Skeletal muscle tissue (tissue), 3 donors: ENCODE measurements at regions not wholly inside any gene's neighbourhood (a gene's known extent, or its start where the extent isn't known, plus 50 kb on each side); places are given as distances from the start of the nearest gene placed in this dataset.
"Not testable (repeated sequence)": the region's sequence is repeated elsewhere in the genome, so short reads cannot be mapped to it uniquely, and the experiment has no call there.

ENCODE experiments used
- H3K27ac ChIP-seq: one replicate; pipeline ENCODE4 v1.7.0; 2013; ENCODE audit warnings: mild to moderate bottlenecking, low read depth, low read length, inconsistent platforms
- H3K27me3 ChIP-seq, 3 donors: one replicate each; pipeline ENCODE4 v1.7.0; 2013; ENCODE audit warnings: low read length in 3 of 3; ENCODE audit not compliant: control insufficient read depth in 3 of 3, insufficient read depth in 3 of 3
- H3K36me3 ChIP-seq, 3 donors: one replicate each; pipeline ENCODE4 v1.7.0; 2013; ENCODE audit warnings: low read length in 3 of 3; ENCODE audit not compliant: control insufficient read depth in 3 of 3, insufficient read depth in 3 of 3
- H3K4me1 ChIP-seq, 3 donors: one replicate each; pipeline ENCODE4 v1.7.0; 2013; ENCODE audit warnings: low read length in 3 of 3, mild to moderate bottlenecking in 3 of 3; ENCODE audit not compliant: control insufficient read depth in 3 of 3, insufficient read depth in 3 of 3
- H3K4me3 ChIP-seq, 3 donors: one replicate each; pipeline ENCODE4 v1.7.0; 2013; ENCODE audit warnings: low read length in 3 of 3
- H3K9ac ChIP-seq, 3 donors: one replicate each; pipeline ENCODE4 v1.7.0; 2013; ENCODE audit warnings: low read length in 3 of 3, mild to moderate bottlenecking in 3 of 3, moderate library complexity in 2 of 3, low read depth in 1 of 3
- H3K9me3 ChIP-seq, 3 donors: one replicate each; pipeline ENCODE4 v1.7.0; 2013; ENCODE audit warnings: low read length in 3 of 3; ENCODE audit not compliant: control insufficient read depth in 3 of 3
- donor health status: Osteomylitis.

- Histone ChIP-seq H3K36me3 (no peaks in the 10 kb centered on the region), H3K9ac (no peak overlapping the region), H3K27me3 (peaks cover 5 to 44% (median 29%) of the 10 kb centered on the region in 3 donors), H3K27ac (no peak overlapping the region), H3K4me1 (no peaks in the 10 kb centered on the region), H3K4me3 (no peak overlapping the region), H3K9me3 (no peaks in the 10 kb centered on the region)
Measured at GRCh38 chr13:111423168-111423785, 102.8 kb downstream of the TEX29 start.

- H3K9ac ChIP-seq = no peak overlapping the region
- H3K36me3 ChIP-seq = no peaks in the 10 kb centered on the region
- no peak overlapping the region for H3K27ac ChIP-seq
- H3K9me3 ChIP-seq = no peaks in the 10 kb centered on the region
- no peak overlapping the region for H3K4me3 ChIP-seq
- peaks cover 5 to 38% (median 25%) of the 10 kb centered on the region in 3 donors for H3K27me3 ChIP-seq
- peaks cover 0 to under 1% (median 0%) of the 10 kb centered on the region in 3 donors for H3K4me1 ChIP-seq
Measured at GRCh38 chr13:111424134-111424533, 103.7 kb downstream of the TEX29 start.

- Histone ChIP-seq H3K9ac (no peak overlapping the region), H3K9me3 (no peaks in the 10 kb centered on the region), H3K4me3 (no peak overlapping the region), H3K27ac (no peak overlapping the region), H3K27me3 (peaks cover 10 to 33% (median 25%) of the 10 kb centered on the region in 3 donors), H3K36me3 (no peaks in the 10 kb centered on the region), H3K4me1 (peaks cover 0 to 3% (median 0%) of the 10 kb centered on the region in 3 donors)
Measured at GRCh38 chr13:111425326-111425725, 104.9 kb downstream of the TEX29 start.

GRCh38 chr13:111429064-111429558 is 108.7 kb downstream of the TEX29 start:
- H3K9me3 ChIP-seq = no peaks in the 10 kb centered on the region
- H3K9ac ChIP-seq = no peak overlapping the region
- H3K4me1 ChIP-seq = peaks cover 0 to 3% (median 0%) of the 10 kb centered on the region in 3 donors
- peaks cover 11 to 20% (median 18%) of the 10 kb centered on the region in 3 donors for H3K27me3 ChIP-seq
- no peak overlapping the region for H3K27ac ChIP-seq
- H3K4me3 ChIP-seq = peak overlapping the region in 1 of 3 donors; percentile 52
- no peaks in the 10 kb centered on the region for H3K36me3 ChIP-seq

GRCh38 chr13:111431206-111431605 is 110.8 kb downstream of the TEX29 start:
- Histone ChIP-seq H3K4me3 (no peak overlapping the region), H3K36me3 (no peaks in the 10 kb centered on the region), H3K9ac (no peak overlapping the region), H3K4me1 (peaks cover 0 to 3% (median 0%) of the 10 kb centered on the region in 3 donors), H3K9me3 (peaks cover 0 to 2% (median 0%) of the 10 kb centered on the region in 3 donors), H3K27me3 (peaks cover 8 to 20% (median 11%) of the 10 kb centered on the region in 3 donors), H3K27ac (no peak overlapping the region)

- no peak overlapping the region for H3K9ac ChIP-seq
- H3K36me3 ChIP-seq = no peaks in the 10 kb centered on the region
- peaks cover 0 to 2% (median 0%) of the 10 kb centered on the region in 3 donors for H3K9me3 ChIP-seq
- H3K4me1 ChIP-seq = no peaks in the 10 kb centered on the region
- no peak overlapping the region for H3K4me3 ChIP-seq
- H3K27ac ChIP-seq = no peak overlapping the region
- peaks cover 2 to 16% (median 3%) of the 10 kb centered on the region in 3 donors for H3K27me3 ChIP-seq
Measured at GRCh38 chr13:111434578-111435159, 114.2 kb downstream of the TEX29 start.

- Histone ChIP-seq H3K9ac (no peak overlapping the region), H3K36me3 (no peaks in the 10 kb centered on the region), H3K27ac (no peak overlapping the region), H3K9me3 (peaks cover 0 to 2% (median 0%) of the 10 kb centered on the region in 3 donors), H3K27me3 (peaks cover 0 to 14% (median 2%) of the 10 kb centered on the region in 3 donors), H3K4me3 (no peak overlapping the region), H3K4me1 (no peaks in the 10 kb centered on the region)
Measured at GRCh38 chr13:111436446-111436845, 116.0 kb downstream of the TEX29 start.

GRCh38 chr13:111437417-111437816 is 117.0 kb downstream of the TEX29 start:
- Histone ChIP-seq H3K4me3 (no peak overlapping the region), H3K27ac (no peak overlapping the region), H3K9me3 (peaks cover 0 to 2% (median 0%) of the 10 kb centered on the region in 3 donors), H3K36me3 (no peaks in the 10 kb centered on the region), H3K4me1 (no peaks in the 10 kb centered on the region), H3K27me3 (peaks cover 0 to 11% (median 2%) of the 10 kb centered on the region in 3 donors), H3K9ac (no peak overlapping the region)

- no peaks in the 10 kb centered on the region for H3K36me3 ChIP-seq
- H3K4me1 ChIP-seq = no peaks in the 10 kb centered on the region
Measured at GRCh38 chr13:111437856-111438547, 117.6 kb downstream of the TEX29 start.

GRCh38 chr13:111440492-111440891 is 120.0 kb downstream of the TEX29 start:
- H3K4me3 ChIP-seq, H3K9ac ChIP-seq, H3K4me1 ChIP-seq, H3K27ac ChIP-seq, H3K9me3 ChIP-seq, H3K27me3 ChIP-seq, H3K36me3 ChIP-seq: not testable (repeated sequence)

More at GRCh38 chr13:111437856-111438547, 117.6 kb downstream of the TEX29 start:
- peaks cover 0 to 3% (median 2%) of the 10 kb centered on the region in 3 donors for H3K9me3 ChIP-seq
- peaks cover 0 to 11% (median 3%) of the 10 kb centered on the region in 3 donors for H3K27me3 ChIP-seq
- no peak overlapping the region for H3K9ac ChIP-seq
- H3K4me3 ChIP-seq = no peak overlapping the region
- H3K27ac ChIP-seq = no peak overlapping the region
